GM19043 (cell line): ENCODE measurements at regions not wholly inside any gene's neighbourhood (a gene's known extent, or its start where the extent isn't known, plus 50 kb on each side); places are given as distances from the start of the nearest gene placed in this dataset.
"Not testable (repeated sequence)": the region's sequence is repeated elsewhere in the genome, so short reads cannot be mapped to it uniquely, and the experiment has no call there.

ENCODE experiments used
- ATAC-seq: cut with Tn5 transposase; IDR thresholded peaks from one replicate; pipeline ENCODE4 v1.9.1; 2021; ENCODE audit warnings: low read depth; ENCODE audit not compliant: unreplicated experiment

- no peak for ATAC-seq
Observed at GRCh38 chr18:55912071-55912470, 324.1 kb upstream of the TCF4 start.

- ATAC-seq, result no peak
Observed at GRCh38 chr18:55910296-55910695, 322.3 kb upstream of the TCF4 start.

- no peak for ATAC-seq
Observed at GRCh38 chr18:55908901-55909366, 320.9 kb upstream of the TCF4 start.

- no peak for ATAC-seq
Observed at GRCh38 chr18:55907453-55908175, 319.6 kb upstream of the TCF4 start.

- no peak for ATAC-seq
Observed at GRCh38 chr18:55906536-55906935, 318.5 kb upstream of the TCF4 start.

GRCh38 chr18:55903911-55904310, 315.9 kb upstream of the TCF4 start:
- ATAC-seq, result no peak

GRCh38 chr18:55900380-55900779, 312.4 kb upstream of the TCF4 start:
- no peak for ATAC-seq

GRCh38 chr18:55897091-55897689, 309.2 kb upstream of the TCF4 start:
- ATAC-seq, result no peak

GRCh38 chr18:55893948-55894347, 306.0 kb upstream of the TCF4 start:
- ATAC-seq, result no peak

GRCh38 chr18:55892862-55893813, 305.1 kb upstream of the TCF4 start:
- ATAC-seq, result not testable (repeated sequence)

GRCh38 chr18:55886886-55887285, 298.9 kb upstream of the TCF4 start:
- ATAC-seq, result no peak

- no peak for ATAC-seq
Observed at GRCh38 chr18:55884498-55884897, 296.5 kb upstream of the TCF4 start.

GRCh38 chr18:55880617-55881016, 292.6 kb upstream of the TCF4 start:
- no peak for ATAC-seq

GRCh38 chr18:55879331-55879730, 291.3 kb upstream of the TCF4 start:
- ATAC-seq, result no peak

- no peak for ATAC-seq
Observed at GRCh38 chr18:55878224-55878623, 290.2 kb upstream of the TCF4 start.

GRCh38 chr18:55877321-55877720, 289.3 kb upstream of the TCF4 start:
- no peak for ATAC-seq

- no peak for ATAC-seq
Observed at GRCh38 chr18:55876254-55876653, 288.3 kb upstream of the TCF4 start.

GRCh38 chr18:55875371-55875901, 287.4 kb upstream of the TCF4 start:
- no peak for ATAC-seq

- no peak for ATAC-seq
Observed at GRCh38 chr18:55869556-55870501, 281.8 kb upstream of the TCF4 start.

- no peak for ATAC-seq
Observed at GRCh38 chr18:55868909-55869308, 280.9 kb upstream of the TCF4 start.
